Astrocyte (in vitro differentiated cells and primary cell): ENCODE measurements at regions not wholly inside any gene's neighbourhood (a gene's known extent, or its start where the extent isn't known, plus 50 kb on each side); places are given as distances from the start of the nearest gene placed in this dataset.

Experiments
- CTCF ChIP-seq: IDR thresholded peaks from 2 replicates; pipeline ENCODE4 v1.5.1; 2011; ENCODE audit warnings: low read depth, mild to moderate bottlenecking, inconsistent platforms, low read length, moderate library complexity; ENCODE audit not compliant: insufficient read depth
- EZH2 ChIP-seq: IDR thresholded peaks from 2 replicates; pipeline ENCODE4 v1.6.1; 2012; ENCODE audit warnings: mild to moderate bottlenecking, low read length, inconsistent platforms; ENCODE audit not compliant: insufficient read depth

GRCh38 chr13:77391475-77391874 is 64.6 kb upstream of the MYCBP2 start:
- TF ChIP-seq CTCF (no peak), EZH2 (no peak)
